Activated CD4-positive, alpha-beta T cell treated with anti-CD3 and anti-CD28 coated beads, Interleukin-2, amount 50 U/mL, for 16 hours (primary cell): ENCODE measurements at regions not wholly inside any gene's neighbourhood (a gene's known extent, or its start where the extent isn't known, plus 50 kb on each side); places are given as distances from the start of the nearest gene placed in this dataset.
A peak's percentile ranks its signal among the peaks of the same experiment; 100 is the strongest.

Experiments used
- DNase-seq: peaks from one replicate; pipeline ENCODE4 v3.0.0-alpha.2; 2020

GRCh38 chr5:133853646-133854365 lies 114.6 kb downstream of the C5orf15 start:
- DNase-seq: no peak

- no peak for DNase-seq
Measured at GRCh38 chr5:133851521-133851920, 116.9 kb downstream of the C5orf15 start.

- no peak for DNase-seq
Measured at GRCh38 chr5:133850811-133851210, 117.6 kb downstream of the C5orf15 start.

- DNase-seq: no peak
Measured at GRCh38 chr5:133849116-133849515, 119.3 kb downstream of the C5orf15 start.

- no peak for DNase-seq
Measured at GRCh38 chr5:133848341-133848811, 120.0 kb downstream of the C5orf15 start.

- no peak for DNase-seq
Measured at GRCh38 chr5:133847886-133848285, 120.5 kb downstream of the C5orf15 start.

DNA sequence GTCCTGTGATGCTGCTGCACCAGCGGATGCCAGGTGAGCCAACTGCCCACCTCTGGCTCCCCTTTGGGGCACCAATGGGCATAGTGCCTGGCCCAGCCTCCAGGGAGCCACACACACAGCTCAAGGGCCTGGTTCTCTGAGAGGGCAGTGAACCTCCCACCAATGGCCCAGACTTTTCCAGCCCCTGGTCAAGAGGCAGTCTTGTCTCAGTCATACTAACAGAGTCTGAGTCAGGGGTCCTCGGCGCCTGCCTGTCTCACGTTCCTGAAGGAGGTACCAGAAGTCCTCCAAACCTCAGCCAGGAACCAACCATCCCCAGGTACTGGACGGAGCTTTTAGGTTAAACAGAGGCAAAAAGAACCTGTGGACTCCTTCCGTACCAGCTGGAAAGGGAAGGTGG lies 121.1 kb downstream of the C5orf15 start:
- DNase-seq: no peak

DNA sequence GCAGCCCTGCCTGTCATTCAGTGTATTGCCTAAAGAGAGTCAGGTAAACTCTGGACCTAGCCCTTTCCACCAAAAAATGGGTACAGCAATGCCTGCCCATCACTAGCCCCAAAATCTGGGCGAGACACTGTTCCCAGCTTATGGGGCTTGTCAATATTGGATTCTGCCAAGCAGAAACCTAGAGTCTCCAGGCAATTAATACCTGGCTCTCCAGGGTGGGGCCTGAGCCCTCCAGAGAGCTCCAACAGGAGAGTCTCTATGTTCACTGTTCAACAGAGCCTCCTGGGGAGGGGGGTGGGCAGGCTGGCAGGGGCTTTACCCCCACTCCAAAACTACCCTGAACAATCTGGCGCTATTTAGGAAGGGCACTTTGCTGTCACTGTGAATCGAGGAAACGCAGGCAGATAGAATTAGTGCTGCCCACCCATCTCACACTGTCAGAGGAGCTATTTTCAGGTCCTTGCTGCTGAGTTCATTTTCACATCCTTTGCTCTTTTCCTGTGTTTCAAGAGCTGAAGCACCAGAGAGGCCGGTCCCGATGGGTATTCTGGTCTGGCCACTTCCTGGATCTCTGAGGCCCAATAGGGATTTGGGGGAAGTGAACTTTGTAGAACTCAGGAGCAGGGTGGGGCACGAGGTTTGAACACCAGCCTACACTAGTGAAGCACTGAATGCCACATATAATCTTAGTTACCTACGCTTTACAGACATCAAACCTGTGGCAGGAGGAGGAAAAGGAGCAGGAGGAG lies 121.8 kb downstream of the C5orf15 start:
- DNase-seq: no peak

GRCh38 chr5:133845271-133845670 lies 123.2 kb downstream of the C5orf15 start:
- DNase-seq: no peak

DNA sequence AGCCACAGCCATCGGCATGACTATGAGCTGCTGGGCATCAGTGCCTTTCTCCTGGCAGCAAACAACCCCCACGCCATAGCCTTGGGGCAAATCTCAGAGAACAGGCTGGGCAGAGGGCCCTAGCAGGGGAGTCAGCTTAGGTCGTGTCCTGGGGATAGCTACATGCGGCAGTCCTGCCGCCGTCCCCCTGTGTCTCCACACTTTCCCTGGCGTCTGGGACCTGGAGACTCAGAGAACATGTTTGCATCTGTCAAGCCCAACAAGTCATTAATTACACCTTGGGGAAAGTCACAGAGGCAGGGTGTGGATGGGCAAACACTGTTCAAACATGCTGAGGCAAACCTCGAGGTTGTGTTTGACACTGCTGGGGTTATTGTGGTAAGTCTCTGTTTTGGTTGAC lies 123.6 kb downstream of the C5orf15 start:
- no peak for DNase-seq

DNA sequence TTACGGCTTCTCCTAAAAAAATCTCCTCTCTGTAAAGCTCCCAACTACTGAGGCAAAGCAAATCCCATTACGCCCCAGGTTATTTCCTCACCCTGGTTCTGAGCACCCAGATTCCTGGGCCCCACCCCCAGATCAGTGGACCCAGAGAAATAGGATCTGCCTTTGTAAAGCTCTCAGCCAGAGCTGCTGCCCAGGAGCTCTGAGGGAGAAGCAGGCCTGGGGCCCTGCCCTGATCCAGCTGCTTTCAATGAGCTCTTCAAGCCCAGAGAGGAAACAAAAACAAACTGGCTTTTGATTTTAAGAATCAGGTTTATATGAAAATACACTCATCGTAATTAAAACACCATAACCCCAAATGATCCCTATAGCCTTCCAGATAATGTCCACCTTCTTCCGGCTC lies 124.5 kb downstream of the C5orf15 start:
- no peak for DNase-seq

- no peak for DNase-seq
Measured at GRCh38 chr5:133842846-133843611, 125.4 kb downstream of the C5orf15 start.

- DNase-seq: no peak
Measured at GRCh38 chr5:133841831-133842750, 126.3 kb downstream of the C5orf15 start.

DNA sequence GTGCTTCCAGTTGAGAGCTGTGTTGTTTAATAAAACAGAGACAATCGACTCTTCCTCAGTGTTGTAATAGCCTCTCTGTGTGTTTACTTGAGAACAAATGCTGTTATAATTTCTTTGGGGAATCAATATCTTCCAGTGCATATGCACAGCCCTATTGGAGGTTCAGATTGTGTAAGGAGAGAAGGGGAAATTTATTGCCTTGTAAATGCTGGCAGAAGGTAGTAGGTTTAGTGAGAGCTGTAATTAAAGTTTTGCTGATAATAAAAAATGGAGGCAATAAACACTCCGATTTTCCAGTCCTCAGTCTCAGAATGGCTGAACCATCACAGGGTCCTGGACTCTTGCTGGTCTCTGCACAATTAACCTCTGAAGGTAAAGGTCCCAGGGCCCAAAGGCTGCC lies 128.3 kb downstream of the C5orf15 start:
- no peak for DNase-seq

- no peak for DNase-seq
Measured at GRCh38 chr5:133839721-133840120, 128.7 kb downstream of the C5orf15 start.

DNA sequence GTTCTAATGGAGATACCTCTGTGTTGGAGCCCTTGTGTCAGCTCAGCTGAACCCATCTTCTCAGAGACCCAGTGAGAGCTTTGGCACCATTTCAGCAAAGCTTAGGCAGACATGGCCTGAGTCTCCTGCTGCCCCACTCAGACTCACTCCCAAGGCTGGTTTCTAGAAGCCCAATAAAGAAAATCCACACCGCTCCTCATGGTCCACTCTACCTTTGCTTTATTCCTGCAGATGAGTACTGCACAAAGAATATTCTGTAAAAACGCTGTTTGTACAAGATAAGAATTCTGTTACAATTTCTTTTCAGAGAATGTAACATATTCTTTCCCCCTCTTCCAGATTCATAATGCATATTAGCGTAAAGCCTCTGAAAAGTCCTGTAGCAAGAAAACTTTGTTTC lies 129.3 kb downstream of the C5orf15 start:
- DNase-seq: no peak

- no peak for DNase-seq
Measured at GRCh38 chr5:133838286-133838685, 130.1 kb downstream of the C5orf15 start.

- DNase-seq: peak; percentile 9
Measured at GRCh38 chr5:133831491-133832224, 136.8 kb downstream of the C5orf15 start.

DNA sequence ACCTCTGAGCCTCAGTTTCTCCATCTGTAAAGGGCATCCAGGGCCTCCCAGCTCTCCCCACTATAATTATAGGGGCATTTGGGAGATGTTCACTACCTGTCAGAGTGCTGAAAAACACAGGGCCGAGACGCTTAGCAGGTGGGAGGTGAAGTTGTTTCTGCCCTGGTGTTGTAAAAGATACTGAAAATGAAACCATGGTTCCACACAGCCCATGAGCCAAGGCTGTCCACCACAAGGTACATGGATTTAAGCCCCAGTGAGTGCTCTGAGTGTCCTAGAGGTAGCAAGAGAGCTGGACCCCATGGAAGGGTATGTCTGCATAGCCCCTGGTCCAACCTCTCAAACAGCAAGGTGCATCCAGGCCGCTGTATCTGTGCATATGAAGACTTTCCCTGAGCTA lies 137.5 kb downstream of the C5orf15 start:
- DNase-seq: no peak

- no peak for DNase-seq
Measured at GRCh38 chr5:133830281-133830680, 138.1 kb downstream of the C5orf15 start.

DNA sequence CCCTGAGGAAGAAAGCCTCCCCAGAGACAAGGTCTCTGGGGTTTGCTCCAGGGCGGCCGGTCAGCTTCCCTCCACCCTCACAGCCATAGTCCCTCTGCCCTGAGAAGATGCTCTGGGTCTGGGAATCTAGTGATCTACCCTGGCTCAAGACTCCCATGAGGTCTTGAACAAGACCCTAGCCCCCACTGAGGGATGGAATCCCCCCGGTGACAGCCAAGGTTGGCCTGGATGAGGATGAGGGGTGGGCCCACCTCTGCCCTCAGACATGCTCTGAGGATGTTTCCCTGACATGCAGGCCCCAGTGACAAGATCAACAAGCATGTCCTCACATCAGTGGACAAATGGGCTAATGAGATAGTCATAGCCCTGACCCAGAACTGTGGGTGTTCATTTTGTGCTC lies 138.6 kb downstream of the C5orf15 start:
- DNase-seq: no peak

GRCh38 chr5:133828722-133829121 lies 139.7 kb downstream of the C5orf15 start:
- DNase-seq: no peak
